Ovary (tissue), 3 donors: ENCODE measurements at regions not wholly inside any gene's neighbourhood (a gene's known extent, or its start where the extent isn't known, plus 50 kb on each side); places are given as distances from the start of the nearest gene placed in this dataset.

Experiments
- CTCF ChIP-seq, 3 donors: fragments of 450-650 bp in 2 of 3; fragments of 200-600 bp in 1 of 3; IDR thresholded peaks; one replicate each; pipeline versions ENCODE4 v1.5.1 to v1.8.0; 2016 to 2022; ENCODE audit warnings: antibody characterized with exemption in 3 of 3, mild to moderate bottlenecking in 1 of 3
- EP300 ChIP-seq: sonication (generic); formaldehyde crosslinking; IDR thresholded peaks from one replicate; pipeline ENCODE4 v1.6.1; 2017; ENCODE audit warnings: antibody characterized with exemption
- POLR2A ChIP-seq: fragments of 450-650 bp; IDR thresholded peaks from one replicate; pipeline ENCODE4 v1.6.1; 2017; ENCODE audit warnings: antibody characterized with exemption, mild to moderate bottlenecking, moderate library complexity
- donor health status: DM: no; HTN: no; CAD: no.

- TF ChIP-seq POLR2A: no peak
- no peak for TF ChIP-seq CTCF (IDR thresholded peaks at IDR 0.05)
- no peak for TF ChIP-seq EP300
These were observed 175.2 kb upstream of the SALL1 start for GRCh38 chr16:51326131-51326856.
